IMR-90 (cell line): ENCODE measurements at regions not wholly inside any gene's neighbourhood (a gene's known extent, or its start where the extent isn't known, plus 50 kb on each side); places are given as distances from the start of the nearest gene placed in this dataset.

Experiments used
- ATAC-seq: fragments of 200-7000 bp; cut with Tn5 transposase; 2 replicates; pipeline ENCODE4 v1.9.1; 2020; ENCODE audit warnings: low read depth, mild to moderate bottlenecking, moderate library complexity
- BruUV-seq: library from RNA; stranded (reverse); fragments of 400-500 nt; replicated peaks from 2 replicates; lab custom pipeline; 2021; lab: Mats Ljungman, UMichigan
- CTCF ChIA-PET: fragments of 300-600 bp; formaldehyde crosslinking; extraction: SDS; loops from one replicate; lab custom pipeline; 2021; ENCODE audit warnings: antibody characterized with exemption; lab: Yijun Ruan, JAX
- POLR2A ChIA-PET: fragments of 300-600 bp; sonication (Branson Sonifier 250); formaldehyde crosslinking; loops from one replicate; lab custom pipeline; 2022; ENCODE audit warnings: antibody characterized with exemption; ENCODE audit not compliant: unreplicated experiment; lab: Charles Lee
- DNase-seq: peaks from one replicate; pipeline ENCODE4 v3.0.0; 2013
- H2AFZ ChIP-seq: replicated peaks from 2 replicates; pipeline ENCODE3; 2013; ENCODE audit warnings: low read length, mild to moderate bottlenecking; ENCODE audit not compliant: poor library complexity
- H2AK5ac ChIP-seq: 2 replicates; pipeline ENCODE4 v1.6.1; 2013; ENCODE audit warnings: low read depth, low read length, inconsistent platforms
- H2AK9ac ChIP-seq: replicated peaks from 2 replicates; pipeline ENCODE3; 2013; ENCODE audit warnings: mild to moderate bottlenecking, low read depth, low read length, moderate library complexity; ENCODE audit not compliant: poor library complexity
- H2BK120ac ChIP-seq: 2 replicates; pipeline ENCODE4 v1.6.1; 2013; ENCODE audit warnings: low read depth, low read length, inconsistent platforms
- H2BK15ac ChIP-seq: 3 replicates; pipeline ENCODE4 v1.6.1; 2013; ENCODE audit warnings: low read depth, low read length, inconsistent platforms
- H2BK20ac ChIP-seq: 2 replicates; pipeline ENCODE4 v1.6.1; 2013; ENCODE audit warnings: low read depth, mild to moderate bottlenecking, inconsistent platforms, low read length, moderate library complexity
- H2BK5ac ChIP-seq: 2 replicates; pipeline ENCODE4 v1.6.1; 2013; ENCODE audit warnings: mild to moderate bottlenecking, low read depth, low read length, inconsistent platforms; ENCODE audit not compliant: poor library complexity, severe bottlenecking
- H3K14ac ChIP-seq: replicated peaks from 2 replicates; pipeline ENCODE4 v1.6.1; 2013; ENCODE audit warnings: low read depth, low read length, inconsistent platforms
- H3K18ac ChIP-seq: 2 replicates; pipeline ENCODE4 v1.6.1; 2013; ENCODE audit warnings: low read depth, low read length, control low read depth
- H3K23ac ChIP-seq: 2 replicates; pipeline ENCODE4 v1.6.1; 2013; ENCODE audit warnings: low read depth, low read length, inconsistent platforms
- H3K27ac ChIP-seq: 2 replicates; pipeline ENCODE4 v1.5.1; 2013; ENCODE audit warnings: mild to moderate bottlenecking, control low read depth, low read length; ENCODE audit not compliant: insufficient read depth
- H3K27me3 ChIP-seq: 2 replicates; pipeline ENCODE4 v1.6.1; 2013; ENCODE audit warnings: low read length; ENCODE audit not compliant: control insufficient read depth, insufficient read depth
- H3K36me3 ChIP-seq: 2 replicates; pipeline ENCODE4 v1.6.1; 2013; ENCODE audit warnings: low read length, mixed read lengths; ENCODE audit not compliant: control insufficient read depth, insufficient read depth
- H3K4ac ChIP-seq: 2 replicates; pipeline ENCODE4 v1.6.1; 2013; ENCODE audit warnings: low read depth, low read length, inconsistent platforms
- H3K4me1 ChIP-seq: 2 replicates; pipeline ENCODE4 v1.6.1; 2013; ENCODE audit warnings: low read length, mixed read lengths; ENCODE audit not compliant: control insufficient read depth, insufficient read depth
- H3K4me2 ChIP-seq: 2 replicates; pipeline ENCODE4 v1.6.1; 2013; ENCODE audit warnings: low read depth, mild to moderate bottlenecking, control low read depth, low read length, moderate library complexity
- H3K4me3 ChIP-seq: 2 replicates; pipeline ENCODE4 v1.5.1; 2013; ENCODE audit warnings: low read depth, mild to moderate bottlenecking, control low read depth, low read length, moderate library complexity; ENCODE audit not compliant: insufficient read depth
- H3K56ac ChIP-seq: 2 replicates; pipeline ENCODE4 v1.6.1; 2013; ENCODE audit warnings: low read length, inconsistent platforms; ENCODE audit not compliant: insufficient read depth; ENCODE audit errors: extremely low read depth
- H3K79me1 ChIP-seq, 2 experiments: 2 replicates each; pipeline ENCODE4 v1.6.1; 2013; ENCODE audit warnings: low read length in 2 of 2, inconsistent platforms in 1 of 2, low read depth in 1 of 2
- H3K9ac ChIP-seq: 2 replicates; pipeline ENCODE4 v1.6.1; 2013; ENCODE audit warnings: low read depth, low read length, control low read depth
- H3K9me1 ChIP-seq: 2 replicates; pipeline ENCODE4 v1.6.1; 2013; ENCODE audit warnings: low read length, inconsistent platforms; ENCODE audit not compliant: insufficient read depth
- H3K9me3 ChIP-seq: 2 replicates; pipeline ENCODE4 v1.6.1; 2013; ENCODE audit warnings: low read length; ENCODE audit not compliant: control insufficient read depth, insufficient read depth
- H4K20me1 ChIP-seq: 2 replicates; pipeline ENCODE4 v1.6.1; 2013; ENCODE audit warnings: low read length, inconsistent platforms; ENCODE audit not compliant: insufficient read depth
- H4K5ac ChIP-seq: 2 replicates; pipeline ENCODE4 v1.6.1; 2013; ENCODE audit warnings: mild to moderate bottlenecking, low read depth, low read length, control low read depth
- H4K8ac ChIP-seq, 2 experiments: 2 replicates each; pipeline ENCODE4 v1.6.1; 2013; ENCODE audit warnings: low read depth in 2 of 2, low read length in 2 of 2, control low read depth in 1 of 2, inconsistent platforms in 1 of 2
- H4K91ac ChIP-seq: 2 replicates; pipeline ENCODE4 v1.6.1; 2013; ENCODE audit warnings: low read depth, low read length, inconsistent platforms; ENCODE audit not compliant: insufficient read depth
- BHLHE40 ChIP-seq: fragments of 150-350 bp; IDR thresholded peaks from 2 replicates; pipeline ENCODE4 v1.6.1; 2016; ENCODE audit warnings: mild to moderate bottlenecking, low read depth, low read length
- CEBPB ChIP-seq: IDR thresholded peaks from 2 replicates; pipeline ENCODE4 v1.6.1; 2012; ENCODE audit warnings: low read depth, low read length, improper control_type of control experiment
- CHD1 ChIP-seq: IDR thresholded peaks from 2 replicates; pipeline ENCODE4 v1.6.1; 2012; ENCODE audit warnings: low read depth, low read length, improper control_type of control experiment
- FOS ChIP-seq: fragments of 150-350 bp; IDR thresholded peaks from 2 replicates; pipeline ENCODE4 v1.6.1; 2016; ENCODE audit warnings: low read depth, low read length
- MAFK ChIP-seq: IDR thresholded peaks from 2 replicates; pipeline ENCODE4 v1.6.1; 2012; ENCODE audit warnings: low read depth, low read length, improper control_type of control experiment
- MAZ ChIP-seq: IDR thresholded peaks from 2 replicates; pipeline ENCODE4 v1.6.1; 2012; ENCODE audit warnings: low read depth, mild to moderate bottlenecking, low read length, improper control_type of control experiment, moderate library complexity, borderline replicate concordance
- MXI1 ChIP-seq: IDR thresholded peaks from 2 replicates; pipeline ENCODE4 v1.6.1; 2012; ENCODE audit warnings: low read depth, mild to moderate bottlenecking, low read length, moderate library complexity, borderline replicate concordance
- NFE2L2 ChIP-seq: fragments of 150-350 bp; IDR thresholded peaks from 2 replicates; pipeline ENCODE4 v1.6.1; 2016; ENCODE audit warnings: low read depth, mild to moderate bottlenecking, low read length
- POLR2A ChIP-seq: IDR thresholded peaks from 2 replicates; pipeline ENCODE4 v1.6.1; 2012; ENCODE audit warnings: mild to moderate bottlenecking, low read depth, low read length
- RAD21 ChIP-seq: IDR thresholded peaks from 2 replicates; pipeline ENCODE4 v1.6.1; 2012; ENCODE audit warnings: low read length, improper control_type of control experiment
- RCOR1 ChIP-seq: IDR thresholded peaks from 2 replicates; pipeline ENCODE4 v1.6.1; 2012; ENCODE audit warnings: mild to moderate bottlenecking, low read length, improper control_type of control experiment; ENCODE audit not compliant: insufficient replicate concordance
- RFX5 ChIP-seq: IDR thresholded peaks from 2 replicates; pipeline ENCODE4 v1.8.0; 2012; ENCODE audit warnings: low read depth, mild to moderate bottlenecking, low read length, moderate library complexity
- SMC3 ChIP-seq: fragments of 150-350 bp; IDR thresholded peaks from 2 replicates; pipeline ENCODE4 v1.6.1; 2016; ENCODE audit warnings: low read depth, mild to moderate bottlenecking, antibody characterized with exemption, low read length, moderate library complexity
- WGBS, 2 experiments: methylation state at CpG; one replicate each; pipeline versions ENCODE4 v1.1.5 to v1.1.7; 2013; ENCODE audit warnings: missing lambda C conversion rate in 2 of 2; ENCODE audit not compliant: insufficient read length in 1 of 2; ENCODE audit errors: extremely low coverage in 2 of 2; 5-methylcytosine and 5-hydroxymethylcytosine counted together
- dilution Hi-C: fragments of 300-500 bp; cut with HindIII; formaldehyde crosslinking; loops from one replicate; pipeline ENCODE4 v1.14.3; 2018; ENCODE audit warnings: low sequenced_read_pairs; ENCODE audit not compliant: unreplicated experiment
- in situ Hi-C: fragments of 300-500 bp; cut with MboI; formaldehyde crosslinking; loops from 3 replicates; pipeline ENCODE4 v1.14.3; 2019; ENCODE audit warnings: low sequenced_read_pairs, inconsistent platforms, mixed read lengths
- intact Hi-C: fragments of 100-400 bp; cut with micrococcal nuclease; formaldehyde crosslinking; loops from 2 replicates; pipeline ENCODE4 v1.10.0; 2022
- TF ChIP-seq, protein P1 (sequence below): fragments of 150-350 bp; IDR thresholded peaks from 2 replicates; pipeline ENCODE4 v1.6.1; 2017; ENCODE audit warnings: mild to moderate bottlenecking, antibody characterized with exemption, low read length, low read depth
- TF ChIP-seq, protein P2 (sequence below): fragments of 150-350 bp; IDR thresholded peaks from 2 replicates; pipeline ENCODE4 v1.6.1; 2016; ENCODE audit warnings: low read depth, mild to moderate bottlenecking, low read length, moderate library complexity, borderline replicate concordance
- TF ChIP-seq, protein P3 (sequence below): conservative IDR thresholded peaks from 2 replicates; pipeline ENCODE4 v1.5.1; 2012; ENCODE audit warnings: mild to moderate bottlenecking, low read depth, low read length, improper control_type of control experiment

DNA sequence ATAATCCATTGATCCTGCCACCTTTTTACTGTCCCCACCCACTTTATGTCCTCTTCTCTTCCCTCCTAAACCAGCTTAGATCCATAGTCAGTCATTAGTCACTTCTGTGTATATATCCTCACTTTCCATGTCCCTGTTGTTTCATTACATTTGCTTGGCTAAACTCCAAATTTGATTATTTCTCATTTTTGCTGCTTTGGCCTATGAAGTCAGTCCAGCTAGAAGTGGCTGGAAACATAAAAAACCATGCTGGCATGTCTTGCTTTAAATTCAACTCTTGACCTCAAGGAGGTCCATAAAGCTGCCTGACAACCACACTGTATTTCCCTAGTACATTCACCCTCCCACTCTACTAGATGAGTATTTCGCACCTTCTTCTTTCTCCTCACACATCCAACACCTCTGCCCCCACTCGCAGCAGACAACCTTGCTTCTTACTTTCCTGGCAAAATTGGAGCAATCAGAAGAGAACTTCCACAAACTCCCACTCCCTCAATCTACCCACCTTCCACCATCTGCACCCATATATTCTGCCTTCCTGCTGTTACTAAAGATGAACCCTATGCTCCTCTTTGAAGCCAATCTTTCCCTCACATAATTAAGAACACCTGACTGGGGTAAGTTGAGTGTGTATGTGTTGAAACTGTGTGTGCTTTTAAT, 72.1 kb downstream of the ZNF648 start:
- Histone ChIP-seq H3K4me1 (no peaks in the 10 kb centered on the region), H2AK5ac (no peak overlapping the region), H3K56ac (no peak overlapping the region; the same call in 1 of the 2 replicates), H3K18ac (no peak overlapping the region), H3K4ac (no peak overlapping the region), H2BK120ac (no peak overlapping the region), H3K27me3 (no peaks in the 10 kb centered on the region), H3K9ac (no peak overlapping the region), H3K14ac (no peak overlapping the region), H3K9me3 (peaks cover 5% of the 10 kb centered on the region), H3K36me3 (no peaks in the 10 kb centered on the region), H4K5ac (no peak overlapping the region), H2BK15ac (no peak overlapping the region), H3K27ac (no peak overlapping the region), H2AK9ac (no peak overlapping the region), H2AFZ (no peak overlapping the region), H2BK20ac (no peak overlapping the region), H3K9me1 (no peaks in the 10 kb centered on the region), H4K20me1 (no peaks in the 10 kb centered on the region), H2BK5ac (no peak overlapping the region), H3K79me1 (no peaks in the 10 kb centered on the region), H3K23ac (no peak overlapping the region), H3K4me3 (no peak overlapping the region), H4K8ac (no peak overlapping the region), H3K4me2 (no peak overlapping the region), H4K91ac (no peak overlapping the region)
- intact Hi-C loops = no loop called here
- in situ Hi-C loops = no loop called here
- ChIA-PET CTCF (no interaction called here), POLR2A (no interaction called here)
- no TSS peak for BruUV-seq
- dilution Hi-C loops = no loop called here
- no peak for TF ChIP-seq SMC3
- no peak for TF ChIP-seq BHLHE40
- TF ChIP-seq, protein P1, sequence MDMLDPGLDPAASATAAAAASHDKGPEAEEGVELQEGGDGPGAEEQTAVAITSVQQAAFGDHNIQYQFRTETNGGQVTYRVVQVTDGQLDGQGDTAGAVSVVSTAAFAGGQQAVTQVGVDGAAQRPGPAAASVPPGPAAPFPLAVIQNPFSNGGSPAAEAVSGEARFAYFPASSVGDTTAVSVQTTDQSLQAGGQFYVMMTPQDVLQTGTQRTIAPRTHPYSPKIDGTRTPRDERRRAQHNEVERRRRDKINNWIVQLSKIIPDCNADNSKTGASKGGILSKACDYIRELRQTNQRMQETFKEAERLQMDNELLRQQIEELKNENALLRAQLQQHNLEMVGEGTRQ = no peak
- no peak for TF ChIP-seq MAFK
- no peak for TF ChIP-seq FOS
- no peak for TF ChIP-seq CEBPB
- TF ChIP-seq, protein P2, sequence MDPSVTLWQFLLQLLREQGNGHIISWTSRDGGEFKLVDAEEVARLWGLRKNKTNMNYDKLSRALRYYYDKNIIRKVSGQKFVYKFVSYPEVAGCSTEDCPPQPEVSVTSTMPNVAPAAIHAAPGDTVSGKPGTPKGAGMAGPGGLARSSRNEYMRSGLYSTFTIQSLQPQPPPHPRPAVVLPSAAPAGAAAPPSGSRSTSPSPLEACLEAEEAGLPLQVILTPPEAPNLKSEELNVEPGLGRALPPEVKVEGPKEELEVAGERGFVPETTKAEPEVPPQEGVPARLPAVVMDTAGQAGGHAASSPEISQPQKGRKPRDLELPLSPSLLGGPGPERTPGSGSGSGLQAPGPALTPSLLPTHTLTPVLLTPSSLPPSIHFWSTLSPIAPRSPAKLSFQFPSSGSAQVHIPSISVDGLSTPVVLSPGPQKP = no peak
- no peak for TF ChIP-seq NFE2L2
- TF ChIP-seq RFX5 = no peak
- no peak for TF ChIP-seq RCOR1
- no peak for TF ChIP-seq POLR2A
- no peak for TF ChIP-seq MAZ
- TF ChIP-seq MXI1 = no peak
- no peak for TF ChIP-seq RAD21
- TF ChIP-seq CHD1 = no peak
- TF ChIP-seq, protein P3, sequence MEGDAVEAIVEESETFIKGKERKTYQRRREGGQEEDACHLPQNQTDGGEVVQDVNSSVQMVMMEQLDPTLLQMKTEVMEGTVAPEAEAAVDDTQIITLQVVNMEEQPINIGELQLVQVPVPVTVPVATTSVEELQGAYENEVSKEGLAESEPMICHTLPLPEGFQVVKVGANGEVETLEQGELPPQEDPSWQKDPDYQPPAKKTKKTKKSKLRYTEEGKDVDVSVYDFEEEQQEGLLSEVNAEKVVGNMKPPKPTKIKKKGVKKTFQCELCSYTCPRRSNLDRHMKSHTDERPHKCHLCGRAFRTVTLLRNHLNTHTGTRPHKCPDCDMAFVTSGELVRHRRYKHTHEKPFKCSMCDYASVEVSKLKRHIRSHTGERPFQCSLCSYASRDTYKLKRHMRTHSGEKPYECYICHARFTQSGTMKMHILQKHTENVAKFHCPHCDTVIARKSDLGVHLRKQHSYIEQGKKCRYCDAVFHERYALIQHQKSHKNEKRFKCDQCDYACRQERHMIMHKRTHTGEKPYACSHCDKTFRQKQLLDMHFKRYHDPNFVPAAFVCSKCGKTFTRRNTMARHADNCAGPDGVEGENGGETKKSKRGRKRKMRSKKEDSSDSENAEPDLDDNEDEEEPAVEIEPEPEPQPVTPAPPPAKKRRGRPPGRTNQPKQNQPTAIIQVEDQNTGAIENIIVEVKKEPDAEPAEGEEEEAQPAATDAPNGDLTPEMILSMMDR = no peak
- 54% methylated on average over 2 of the region's 2 CpGs; no CpG with 5 or more reads in 1 of the 2 experiments for WGBS, 2 experiments
- ATAC-seq (no peak), DNase-seq (no peak)
